ENCODE measurements at regions not wholly inside any gene's neighbourhood (a gene's known extent, or its start where the extent isn't known, plus 50 kb on each side); places are given as distances from the start of the nearest gene placed in this dataset.

GRCh38 chr7:7017707-7018280 is 164.6 kb upstream of the C1GALT1 start:
- CTCF ChIA-PET = interaction anchor here (0.6 to 1.3 kb wide), 3 partner anchors 11 to 266 kb away, joined by 4 read pairs; no protein-coding TSS in a partner anchor
- Histone ChIP-seq H3K4me3 (ENCODE audit: low read depth, low read length) (no peak overlapping the region), H3K36me3 (ENCODE audit: control insufficient read depth in 2 of 2, insufficient read depth in 1 of 2, low read length in 2 of 2) (no peaks in the 10 kb centered on the region), H3K4me1 (ENCODE audit: control insufficient read depth, insufficient read depth, low read length) (no peaks in the 10 kb centered on the region), H3K27ac (ENCODE audit: extremely low read depth, low read depth, low read length) (no peak overlapping the region), H3K9me3 (ENCODE audit: control insufficient read depth, insufficient read depth, low read depth, low read length) (no peaks in the 10 kb centered on the region)
- POLR2A ChIA-PET = no interaction called here
- TF ChIP-seq ZNF426 (tag by site-specific recombination; IDR thresholded peaks at IDR 0.05) (no peak), ZNF518A (tag by site-specific recombination; conservative IDR thresholded peaks at IDR 0.05; ENCODE audit: low read depth) (no peak), ZNF664 (tag by site-specific recombination; IDR thresholded peaks at IDR 0.05) (no peak), ZNF2 (tag by site-specific recombination; IDR thresholded peaks at IDR 0.05) (no peak), ZNF169 (tag by site-specific recombination; IDR thresholded peaks at IDR 0.05) (no peak), ZFP3 (tag by site-specific recombination; IDR thresholded peaks at IDR 0.05; ENCODE audit: low read depth) (no peak), ZSCAN30 (tag by site-specific recombination; IDR thresholded peaks at IDR 0.05) (no peak), ZNF398 (tag by site-specific recombination; IDR thresholded peaks at IDR 0.05) (no peak), ZNF791 (tag by site-specific recombination; IDR thresholded peaks at IDR 0.05) (no peak), WT1 (tag by site-specific recombination; IDR thresholded peaks at IDR 0.05) (no peak), ZFP69B (tag by site-specific recombination; IDR thresholded peaks at IDR 0.05) (no peak), ZNF704 (tag by site-specific recombination; IDR thresholded peaks at IDR 0.05) (no peak), ZNF473 (tag by site-specific recombination; IDR thresholded peaks at IDR 0.05) (no peak), ZNF140 (tag by site-specific recombination; IDR thresholded peaks at IDR 0.05) (no peak), ZNF626 (tag by site-specific recombination; IDR thresholded peaks at IDR 0.05) (no peak), PRDM10 (tag by site-specific recombination; IDR thresholded peaks at IDR 0.05) (no peak), KLF1 (tag by site-specific recombination; IDR thresholded peaks at IDR 0.05) (no peak)
